A549 (cell line): ENCODE measurements at regions not wholly inside any gene's neighbourhood (a gene's known extent, or its start where the extent isn't known, plus 50 kb on each side); places are given as distances from the start of the nearest gene placed in this dataset.

Experiments
- ATAC-seq, 2 experiments: fragments of 200-7000 bp in 1 of 2; fragments of >200 bp in 1 of 2; cut with Nextera tagmentation in 1 of 2; cut with Tn5 transposase in 1 of 2; 3 replicates each; pipeline versions ENCODE4 v1.8.0 to v1.9.1; 2018 to 2020; ENCODE audit warnings: mild to moderate bottlenecking in 1 of 2, moderate library complexity in 1 of 2
- CTCF ChIA-PET: fragments of 300-600 bp; sonication (Branson Sonifier 250); formaldehyde crosslinking; extraction: SDS; loops from one replicate; lab custom pipeline; 2021; ENCODE audit warnings: antibody characterized with exemption, inconsistent platforms; lab: Yijun Ruan, JAX
- POLR2A ChIA-PET: fragments of 350-600 bp; formaldehyde crosslinking; extraction: SDS; loops from one replicate; lab custom pipeline; 2021; ENCODE audit warnings: antibody characterized with exemption, inconsistent platforms; lab: Yijun Ruan, JAX
- DNase-seq, 2 experiments: peaks; one replicate each; pipeline versions ENCODE4 v3.0.0 to v3.0.0-alpha.2; 2011 to 2016; ENCODE audit warnings: low read depth in 1 of 2, low spot score in 1 of 2
- FAIRE-seq: peaks from 2 replicates; lab custom pipeline; 2011; peaks lifted over from hg19 to GRCh38; lab: Jason Lieb, UNC
- H3K27ac ChIP-seq, 2 experiments: fragments of >200 bp; sonication (Bioruptor Twin); formaldehyde crosslinking; 3 replicates each; pipeline ENCODE4 v1.5.1; 2016 to 2017
- H3K4me1 ChIP-seq: fragments of >200 bp; sonication (Bioruptor Twin); formaldehyde crosslinking; 3 replicates; pipeline ENCODE4 v1.6.1; 2016
- H3K4me2 ChIP-seq: fragments of >200 bp; sonication (Bioruptor Twin); formaldehyde crosslinking; 3 replicates; pipeline ENCODE4 v1.6.1; 2016
- H3K4me3 ChIP-seq: fragments of >200 bp; sonication (Bioruptor Twin); formaldehyde crosslinking; 3 replicates; pipeline ENCODE4 v1.5.1; 2016
- H3K9me3 ChIP-seq: fragments of >200 bp; sonication (Bioruptor Twin); formaldehyde crosslinking; 3 replicates; pipeline ENCODE4 v1.6.1; 2016
- ATOH8 ChIP-seq: fragments of 250-450 bp; sonication (Bioruptor Pico); IDR thresholded peaks from 2 replicates; pipeline ENCODE4 v1.5.0; 2020; ENCODE audit warnings: low read depth, mild to moderate bottlenecking, moderate library complexity
- BCL3 ChIP-seq: fragments of >200 bp; sonication (Bioruptor Twin); formaldehyde crosslinking; IDR thresholded peaks from 3 replicates; pipeline ENCODE4 v1.6.1; 2016
- CEBPB ChIP-seq, 2 experiments: fragments of >200 bp in 1 of 2; sonication (Bioruptor Twin) in 1 of 2; formaldehyde crosslinking in 1 of 2; IDR thresholded peaks; 2 replicates each; pipeline ENCODE4 v1.6.1; 2012 to 2016
- CHD2 ChIP-seq: fragments of 150-350 bp; IDR thresholded peaks from 2 replicates; pipeline ENCODE4 v1.6.1; 2014; ENCODE audit warnings: low read length; ENCODE audit not compliant: partially characterized antibody
- CHD4 ChIP-seq: fragments of 200-600 bp; sonication (generic); IDR thresholded peaks from 2 replicates; pipeline ENCODE4 v1.6.1; 2016; ENCODE audit warnings: antibody characterized with exemption, mild to moderate bottlenecking, borderline replicate concordance
- EP300 ChIP-seq, 2 experiments: fragments of >200 bp; sonication (Bioruptor Twin); formaldehyde crosslinking; IDR thresholded peaks; 2 replicates in 1 of 2; 3 replicates in 1 of 2; pipeline ENCODE4 v1.6.1; 2016 to 2017
- ESRRA ChIP-seq: fragments of 150-350 bp; IDR thresholded peaks from 2 replicates; pipeline ENCODE4 v1.6.1; 2014; ENCODE audit warnings: mild to moderate bottlenecking, low read length, borderline replicate concordance
- HEYL ChIP-seq: fragments of 250-450 bp; sonication (Bioruptor Pico); IDR thresholded peaks from 2 replicates; pipeline ENCODE4 v1.8.0; 2021; ENCODE audit warnings: mild to moderate bottlenecking, moderate library complexity
- HOXB5 ChIP-seq: fragments of 250-450 bp; sonication (Bioruptor Pico); IDR thresholded peaks from 2 replicates; pipeline ENCODE4 v1.5.0; 2020; ENCODE audit warnings: mild to moderate bottlenecking, moderate library complexity
- JUN ChIP-seq, 2 experiments: fragments of >200 bp; sonication (Bioruptor Twin); formaldehyde crosslinking; IDR thresholded peaks; 2 replicates in 1 of 2; 3 replicates in 1 of 2; pipeline ENCODE4 v1.6.1; 2016 to 2017
- KDM1A ChIP-seq: fragments of 200-600 bp; sonication (generic); IDR thresholded peaks from 2 replicates; pipeline ENCODE4 v1.6.1; 2016; ENCODE audit warnings: low read depth, mild to moderate bottlenecking
- KDM5A ChIP-seq: fragments of 200-600 bp; sonication (generic); IDR thresholded peaks from 2 replicates; pipeline ENCODE4 v1.6.1; 2016; ENCODE audit warnings: antibody characterized with exemption, mild to moderate bottlenecking
- MAFK ChIP-seq: fragments of 450-650 bp; IDR thresholded peaks from 2 replicates; pipeline ENCODE4 v1.6.1; 2014; ENCODE audit not compliant: partially characterized antibody
- MYC ChIP-seq: IDR thresholded peaks from 2 replicates; pipeline ENCODE4 v1.6.1; 2012; ENCODE audit warnings: mild to moderate bottlenecking, inconsistent platforms, low read length, improper control_type of control experiment, borderline replicate concordance
- PBX3 ChIP-seq: IDR thresholded peaks from 2 replicates; pipeline ENCODE4 v1.6.1; 2012
- PHF8 ChIP-seq: fragments of 200-600 bp; sonication (generic); IDR thresholded peaks from 2 replicates; pipeline ENCODE4 v1.6.1; 2016; ENCODE audit warnings: low read depth, mild to moderate bottlenecking, antibody characterized with exemption, moderate library complexity, borderline replicate concordance
- POLR2A ChIP-seq: IDR thresholded peaks from 2 replicates; pipeline ENCODE4 v1.6.1; 2012; ENCODE audit warnings: mild to moderate bottlenecking, low read length
- POLR2AphosphoS2 ChIP-seq: conservative IDR thresholded peaks from 2 replicates; pipeline ENCODE4 v1.6.1; 2012; ENCODE audit warnings: low read length, improper control_type of control experiment, inconsistent platforms
- RARB ChIP-seq: fragments of 250-450 bp; sonication (Bioruptor Pico); IDR thresholded peaks from 2 replicates; pipeline ENCODE4 v1.8.0; 2021; ENCODE audit warnings: mild to moderate bottlenecking, moderate library complexity
- RCOR1 ChIP-seq: fragments of 150-350 bp; IDR thresholded peaks from 2 replicates; pipeline ENCODE4 v1.6.1; 2014; ENCODE audit warnings: antibody characterized with exemption, low read length, low read depth
- RFX5 ChIP-seq: fragments of 450-650 bp; IDR thresholded peaks from 2 replicates; pipeline ENCODE4 v1.7.1; 2014; ENCODE audit warnings: antibody characterized with exemption, mild to moderate bottlenecking, moderate library complexity
- ZC3H11A ChIP-seq: fragments of 450-650 bp; IDR thresholded peaks from 2 replicates; pipeline ENCODE4 v1.6.1; 2014; ENCODE audit warnings: antibody characterized with exemption, mild to moderate bottlenecking
- ZNF302 ChIP-seq: fragments of 250-450 bp; sonication (Bioruptor Pico); IDR thresholded peaks from 2 replicates; pipeline ENCODE4 v1.9.0; 2021; ENCODE audit warnings: inconsistent platforms, mild to moderate bottlenecking, moderate library complexity
- ZSCAN20 ChIP-seq: fragments of 250-450 bp; sonication (Bioruptor Pico); IDR thresholded peaks from 2 replicates; pipeline ENCODE4 v1.8.0; 2022; ENCODE audit warnings: mild to moderate bottlenecking, moderate library complexity
- WGBS: methylation state at CpG from one replicate; pipeline ENCODE4 v1.1.6; 2017; ENCODE audit errors: missing lambda C conversion rate; 5-methylcytosine and 5-hydroxymethylcytosine counted together

GRCh38 chr2:56449002-56449431 lies 265.2 kb downstream of the CCDC85A start (continued):
- TF ChIP-seq CHD2 (no peak), PBX3 (no peak), EP300 (IDR thresholded peaks at IDR 0.05) (peak; percentile 66 to 77; a peak in 3 of 5 replicates), MAFK (no peak), JUN (IDR thresholded peaks at IDR 0.05) (peak; percentile 69 to 81; a peak in 3 of 5 replicates), MYC (no peak), HOXB5 (CRISPR knock-in tag) (no peak), KDM1A (no peak), CHD4 (no peak), PHF8 (no peak), ZC3H11A (no peak), ESRRA (no peak), CEBPB (IDR thresholded peaks at IDR 0.05) (peak; percentile 94 to 97), ZSCAN20 (CRISPR knock-in tag) (no peak)
- TF ChIP-seq, all 56 proteins: peak for 8

GRCh38 chr2:56449449-56449860 lies 265.7 kb downstream of the CCDC85A start:
- Histone ChIP-seq H3K4me2 (peak overlapping the region; percentile 79), H3K9me3 (peaks cover 9% of the 10 kb centered on the region; the same call in 2 of the 3 replicates), H3K4me1 (peaks cover 35% of the 10 kb centered on the region), H3K27ac (peak overlapping the region; percentile 82 to 92), H3K4me3 (peak overlapping the region; percentile 18; the same call in 2 of the 3 replicates)
- WGBS, result 3% methylated on average over 2 of the region's 2 CpGs
- CTCF ChIA-PET, result interaction anchor here (0.9 to 2.7 kb wide), 3 partner anchors 8 to 265 kb away, joined by 3 to 10 read pairs (median 4); partner anchors contain the start of gene CCDC85A
- TF ChIP-seq RCOR1, result no peak
- TF ChIP-seq MAFK, result peak; percentile 77
- DNase-seq, result peak; percentile 5 to 26
- FAIRE-seq, result no peak
- ATAC-seq, result peak; percentile 65 to 69
- POLR2A ChIA-PET, result interaction anchor here (1.5 kb wide), 1 partner anchor 293 kb away, joined by 6 read pairs; no protein-coding TSS in a partner anchor

- Histone ChIP-seq H3K4me2 (peak overlapping the region; percentile 79), H3K4me1 (peaks cover 31% of the 10 kb centered on the region), H3K27ac (peak overlapping the region; percentile 82 to 92)
- ChIA-PET POLR2A (interaction anchor here (1.5 kb wide), 1 partner anchor 292 kb away, joined by 6 read pairs; no protein-coding TSS in a partner anchor), CTCF (interaction anchor here (0.9 to 2.7 kb wide), 2 partner anchors 8 to 266 kb away, joined by 3 to 10 read pairs; partner anchors contain the start of gene CCDC85A)
- WGBS, result 86% methylated on average over 1 of the region's 1 CpG
- no peak for TF ChIP-seq ZSCAN20 (CRISPR knock-in tag)
- TF ChIP-seq MAFK, result peak; percentile 52
- TF ChIP-seq, all 56 proteins: peak for 1
- FAIRE-seq (no peak), DNase-seq (no peak), ATAC-seq (no peak)
- H3K9me3 ChIP-seq, result peaks cover 9% of the 10 kb centered on the region; the same call in 2 of the 3 replicates
- H3K4me3 ChIP-seq, result no peak overlapping the region
These were observed 266.3 kb downstream of the CCDC85A start for GRCh38 chr2:56450047-56450446.

- H3K4me1 ChIP-seq, result peaks cover 31% of the 10 kb centered on the region
- no peak overlapping the region for H3K4me3 ChIP-seq
- TF ChIP-seq POLR2A, result no peak
- no peak for TF ChIP-seq RFX5
- no peak for TF ChIP-seq ZSCAN20 (CRISPR knock-in tag)
- no peak for TF ChIP-seq ATOH8 (CRISPR knock-in tag)
- no peak for TF ChIP-seq HEYL (CRISPR knock-in tag)
- no peak for TF ChIP-seq RCOR1
- TF ChIP-seq POLR2AphosphoS2, result no peak
- TF ChIP-seq ZNF302 (CRISPR knock-in tag), result no peak
- TF ChIP-seq PBX3, result no peak
- no peak for TF ChIP-seq BCL3
- no peak for TF ChIP-seq RARB
- no peak for TF ChIP-seq KDM5A
- no peak for TF ChIP-seq EP300 (IDR thresholded peaks at IDR 0.05)
- no peak for TF ChIP-seq PHF8
- no peak for TF ChIP-seq MAFK
- no peak for TF ChIP-seq ZC3H11A
- TF ChIP-seq, all 56 proteins: peak for 0
- CTCF ChIA-PET, result interaction anchor here (0.7 kb wide), 1 partner anchor 259 kb away, joined by 3 read pairs; no protein-coding TSS in a partner anchor
- DNase-seq, result no peak
- POLR2A ChIA-PET, result no interaction called here
- H3K4me2 ChIP-seq, result peak overlapping the region; percentile 79; the same call in 2 of the 3 replicates
- H3K9me3 ChIP-seq, result peaks cover 9% of the 10 kb centered on the region; the same call in 2 of the 3 replicates
- FAIRE-seq, result no peak
- no peak for ATAC-seq
- peak overlapping the region; percentile 82 to 92 for H3K27ac ChIP-seq
These were observed 267.0 kb downstream of the CCDC85A start for GRCh38 chr2:56450772-56451171.
